K562 (cell line): ENCODE measurements at regions not wholly inside any gene's neighbourhood (a gene's known extent, or its start where the extent isn't known, plus 50 kb on each side); places are given as distances from the start of the nearest gene placed in this dataset.

Experiments
- ATAC-seq: fragments of 200-7000 bp; cut with Tn5 transposase; 3 replicates; pipeline ENCODE4 v1.9.1; 2020; ENCODE audit warnings: moderate library complexity
- BruUV-seq: library from RNA; stranded (reverse); fragments of 400-500 nt; replicated peaks from 2 replicates; lab custom pipeline; 2021; lab: Mats Ljungman, UMichigan
- CTCF ChIA-PET: fragments of 300-600 bp; formaldehyde crosslinking; extraction: SDS; loops from one replicate; lab custom pipeline; 2021; ENCODE audit warnings: low intra/inter-chr PET ratio; lab: Yijun Ruan, JAX
- POLR2A ChIA-PET: fragments of 300-600, 350-650 bp; sonication (Branson Sonifier 250); formaldehyde crosslinking; extraction: SDS; loops from one replicate; lab custom pipeline; 2021; ENCODE audit warnings: antibody characterized with exemption, inconsistent platforms; lab: Yijun Ruan, JAX
- DNase-seq, 4 experiments: peaks; one replicate each; pipeline versions ENCODE4 v3.0.0 to v3.0.0-alpha.2; 2011 to 2018; ENCODE audit warnings: low spot score in 3 of 4, mixed read lengths in 3 of 4; ENCODE audit errors: extremely low read depth in 1 of 4
- FAIRE-seq: peaks from 2 replicates; lab custom pipeline; 2011; peaks lifted over from hg19 to GRCh38; lab: Jason Lieb, UNC
- H2AFZ ChIP-seq: 2 replicates; pipeline ENCODE4 v1.6.0; 2011; ENCODE audit warnings: low read depth, low read length, control low read depth, inconsistent platforms
- H3K27ac ChIP-seq: fragments of 200-600 bp; 3 replicates; pipeline ENCODE4 v1.8.0; 2011; ENCODE audit warnings: low read depth, mild to moderate bottlenecking, control low read depth, inconsistent platforms, low read length, moderate library complexity, mixed read lengths; ENCODE audit errors: extremely low read depth
- H3K27me3 ChIP-seq, 2 experiments: fragments of 300-600 bp in 1 of 2; 2 replicates in 1 of 2; 3 replicates in 1 of 2; pipeline versions ENCODE4 v1.6.0 to v1.8.0; 2011; ENCODE audit warnings: inconsistent platforms in 2 of 2, low read length in 2 of 2, mild to moderate bottlenecking in 1 of 2, mixed read lengths in 1 of 2, moderate library complexity in 1 of 2; ENCODE audit not compliant: control insufficient read depth in 2 of 2, insufficient read depth in 2 of 2
- H3K36me3 ChIP-seq: fragments of 300-600 bp; 3 replicates; pipeline ENCODE4 v1.8.0; 2011; ENCODE audit warnings: mild to moderate bottlenecking, low read length, inconsistent platforms; ENCODE audit not compliant: control insufficient read depth, insufficient read depth
- H3K4me1 ChIP-seq, 2 experiments: fragments of 200-600 bp in 1 of 2; replicated peaks in 1 of 2; 2 replicates in 1 of 2; 3 replicates in 1 of 2; pipeline versions ENCODE4 v1.5.1 to v1.8.0; 2011; ENCODE audit warnings: inconsistent platforms in 2 of 2, low read length in 2 of 2, mild to moderate bottlenecking in 1 of 2, mixed read lengths in 1 of 2, moderate library complexity in 1 of 2; ENCODE audit not compliant: control insufficient read depth in 2 of 2, insufficient read depth in 2 of 2
- H3K4me2 ChIP-seq: 2 replicates; pipeline ENCODE4 v1.6.1; 2011; ENCODE audit warnings: low read length, control low read depth, inconsistent platforms, mixed read lengths; ENCODE audit not compliant: insufficient read depth
- H3K4me3 ChIP-seq: fragments of 200-600 bp; sonication (generic), shearing (Covaris generic); 2 replicates; pipeline ENCODE4 v1.5.1; 2016; ENCODE audit warnings: control low read depth, inconsistent platforms
- H3K79me2 ChIP-seq: fragments of 200-600 bp; 3 replicates; pipeline ENCODE4 v1.8.0; 2011; ENCODE audit warnings: low read length, inconsistent platforms; ENCODE audit not compliant: control insufficient read depth, insufficient read depth
- H3K9ac ChIP-seq, 2 experiments: 2 replicates each; pipeline versions ENCODE4 v1.6.0 to v1.6.1; 2011; ENCODE audit warnings: low read depth in 2 of 2, low read length in 2 of 2, control low read depth in 1 of 2, inconsistent platforms in 1 of 2, mild to moderate bottlenecking in 1 of 2, mixed read lengths in 1 of 2; ENCODE audit not compliant: insufficient read depth in 1 of 2
- H3K9me1 ChIP-seq: one replicate; pipeline ENCODE4 v1.6.0; 2011; ENCODE audit warnings: inconsistent platforms, mild to moderate bottlenecking, low read length, moderate library complexity; ENCODE audit not compliant: control insufficient read depth, insufficient read depth
- H3K9me3 ChIP-seq: replicated peaks from 2 replicates; pipeline ENCODE4 v1.5.1; 2011; ENCODE audit warnings: low read depth, low read length, inconsistent platforms; ENCODE audit not compliant: control insufficient read depth, insufficient read depth
- H4K20me1 ChIP-seq: replicated peaks from 2 replicates; pipeline ENCODE4 v1.6.1; 2011; ENCODE audit warnings: low read length, inconsistent platforms, mixed read lengths; ENCODE audit not compliant: control insufficient read depth, insufficient read depth
- CC2D1A ChIP-seq: fragments of 450-650 bp; IDR thresholded peaks from 2 replicates; pipeline ENCODE4 v1.6.1; 2017; ENCODE audit warnings: mild to moderate bottlenecking
- CCNT2 ChIP-seq: IDR thresholded peaks from 2 replicates; pipeline ENCODE4 v1.6.1; 2011; ENCODE audit warnings: borderline replicate concordance, low read depth, mild to moderate bottlenecking, moderate library complexity, mixed read lengths, low read length; ENCODE audit not compliant: insufficient read length; ENCODE audit errors: extremely low read depth
- FOXK2 ChIP-seq, 2 experiments: fragments of 450-650 bp; IDR thresholded peaks in 1 of 2; conservative IDR thresholded peaks in 1 of 2; 2 replicates each; pipeline ENCODE4 v1.6.1; 2016; ENCODE audit warnings: low read depth in 2 of 2, mild to moderate bottlenecking in 1 of 2
- NR4A1 ChIP-seq, 2 experiments: fragments of 250-450 bp in 1 of 2; fragments of 450-650 bp in 1 of 2; sonication (Bioruptor Pico) in 1 of 2; IDR thresholded peaks; 2 replicates each; pipeline versions ENCODE4 v1.4.0 to v1.6.1; 2016 to 2020; ENCODE audit warnings: mild to moderate bottlenecking in 2 of 2, missing compliant biosample characterization in 1 of 2, missing genetic modification characterization in 1 of 2, moderate library complexity in 1 of 2
- POLR2AphosphoS5 ChIP-seq: IDR thresholded peaks from 2 replicates; pipeline ENCODE4 v1.6.1; 2011; ENCODE audit warnings: mild to moderate bottlenecking, low read depth, low read length, moderate library complexity; ENCODE audit not compliant: control insufficient read depth, insufficient read depth
- ZNF324 ChIP-seq: fragments of 250-450 bp; sonication (Bioruptor Pico); IDR thresholded peaks from 2 replicates; pipeline ENCODE4 v1.4.0; 2020; ENCODE audit warnings: mild to moderate bottlenecking
- WGBS: fragments of 100-300 bp; shearing (Covaris generic); methylation state at CpG from one replicate; pipeline ENCODE4 v1.1.6; 2016; ENCODE audit warnings: low coverage, mixed read lengths; ENCODE audit not compliant: insufficient coverage; ENCODE audit errors: missing lambda C conversion rate; 5-methylcytosine and 5-hydroxymethylcytosine counted together
- in situ Hi-C: fragments of 300-500 bp; cut with MboI; formaldehyde crosslinking; loops from 4 replicates; pipeline ENCODE4 v1.15.0; 2018; ENCODE audit warnings: inconsistent platforms, mixed read lengths
- intact Hi-C: fragments of 100-400 bp; cut with micrococcal nuclease; formaldehyde crosslinking; loops from 2 replicates; pipeline ENCODE4 v1.14.2; 2022
- TF ChIP-seq, protein P1 (sequence below): fragments of 200-800 bp; sonication (Bioruptor generic); IDR thresholded peaks from 2 replicates; pipeline ENCODE4 v1.6.1; 2017; ENCODE audit warnings: missing genetic modification characterization, missing compliant biosample characterization

DNA sequence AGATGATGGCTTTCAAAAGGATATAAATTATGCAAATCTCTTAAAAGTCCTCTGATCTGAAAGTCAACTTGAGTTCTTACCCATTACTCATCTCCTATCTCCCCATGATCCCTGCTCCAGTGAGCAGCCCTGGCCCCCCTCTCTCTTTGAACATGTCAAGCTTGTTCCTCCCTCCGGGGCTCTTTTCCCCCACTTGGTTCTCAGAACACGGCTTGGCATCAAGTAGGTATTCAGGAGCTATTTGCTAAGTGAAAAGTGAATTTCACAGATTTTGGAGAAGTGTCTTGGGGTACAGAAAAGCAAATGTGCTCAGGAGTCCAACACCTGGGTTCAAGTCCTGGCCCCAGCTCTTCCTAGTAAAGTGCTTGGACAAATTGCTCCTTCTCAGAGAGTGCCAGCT is 98.3 kb upstream of the CTBP2 start:
- ATAC-seq: no peak
- Histone ChIP-seq H3K4me3 (no peak overlapping the region), H2AFZ (no peak overlapping the region), H3K27ac (no peak overlapping the region), H4K20me1 (no peaks in the 10 kb centered on the region), H3K9me1 (no peaks in the 10 kb centered on the region), H3K9ac (no peak overlapping the region), H3K9me3 (no peaks in the 10 kb centered on the region), H3K36me3 (no peaks in the 10 kb centered on the region), H3K27me3 (peaks cover 2 to 19% of the 10 kb centered on the region in 2 experiments; a peak in 3 of 5 replicates), H3K79me2 (no peaks in the 10 kb centered on the region), H3K4me2 (no peak overlapping the region), H3K4me1 (no peaks in the 10 kb centered on the region)
- no TSS peak for BruUV-seq
- DNase-seq: no peak
- FAIRE-seq: no peak
- TF ChIP-seq, protein P1, sequence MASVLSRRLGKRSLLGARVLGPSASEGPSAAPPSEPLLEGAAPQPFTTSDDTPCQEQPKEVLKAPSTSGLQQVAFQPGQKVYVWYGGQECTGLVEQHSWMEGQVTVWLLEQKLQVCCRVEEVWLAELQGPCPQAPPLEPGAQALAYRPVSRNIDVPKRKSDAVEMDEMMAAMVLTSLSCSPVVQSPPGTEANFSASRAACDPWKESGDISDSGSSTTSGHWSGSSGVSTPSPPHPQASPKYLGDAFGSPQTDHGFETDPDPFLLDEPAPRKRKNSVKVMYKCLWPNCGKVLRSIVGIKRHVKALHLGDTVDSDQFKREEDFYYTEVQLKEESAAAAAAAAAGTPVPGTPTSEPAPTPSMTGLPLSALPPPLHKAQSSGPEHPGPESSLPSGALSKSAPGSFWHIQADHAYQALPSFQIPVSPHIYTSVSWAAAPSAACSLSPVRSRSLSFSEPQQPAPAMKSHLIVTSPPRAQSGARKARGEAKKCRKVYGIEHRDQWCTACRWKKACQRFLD (CRISPR knock-in tag): no peak
- TF ChIP-seq NR4A1 (CRISPR knock-in tag; IDR thresholded peaks at IDR 0.05): no peak
- TF ChIP-seq NR4A1 (tag; IDR thresholded peaks at IDR 0.05): no peak
- no peak for TF ChIP-seq CC2D1A
- TF ChIP-seq CCNT2: no peak
- no peak for TF ChIP-seq ZNF324 (CRISPR knock-in tag)
- TF ChIP-seq FOXK2 (conservative IDR thresholded peaks at IDR 0.05 in 1 of 2, IDR thresholded peaks at IDR 0.05 in 1 of 2; ENCODE audit: low read depth in 2 of 2): no peak
- TF ChIP-seq POLR2AphosphoS5: no peak
- WGBS: 0% methylated on average over 2 of the region's 2 CpGs
- intact Hi-C loops (no loop called here), in situ Hi-C loops (no loop called here)
- ChIA-PET POLR2A (no interaction called here), CTCF (no interaction called here)
